PFSK-1 (cell line): ENCODE measurements at regions not wholly inside any gene's neighbourhood (a gene's known extent, or its start where the extent isn't known, plus 50 kb on each side); places are given as distances from the start of the nearest gene placed in this dataset.

Source experiments
- POLR2AphosphoS5 ChIP-seq: IDR thresholded peaks from 2 replicates; pipeline ENCODE4 v1.6.1; 2012; ENCODE audit warnings: low read depth, mild to moderate bottlenecking, control low read depth, low read length, moderate library complexity
- SIN3A ChIP-seq: IDR thresholded peaks from 2 replicates; pipeline ENCODE4 v1.6.1; 2012; ENCODE audit warnings: mild to moderate bottlenecking, low read length, moderate library complexity, borderline replicate concordance; ENCODE audit not compliant: insufficient read depth
- TAF1 ChIP-seq: IDR thresholded peaks from 2 replicates; pipeline ENCODE4 v1.6.1; 2012; ENCODE audit warnings: low read length, control low read depth, borderline replicate concordance; ENCODE audit not compliant: insufficient read depth
- TF ChIP-seq, protein P1 (sequence below), 2 experiments: IDR thresholded peaks; 2 replicates each; pipeline versions ENCODE4 v1.6.1 to v1.8.0; 2011 to 2012; ENCODE audit warnings: low read depth in 2 of 2, low read length in 2 of 2, control low read depth in 1 of 2, inconsistent platforms in 1 of 2, mild to moderate bottlenecking in 1 of 2, moderate library complexity in 1 of 2; ENCODE audit not compliant: insufficient read depth in 1 of 2

DNA sequence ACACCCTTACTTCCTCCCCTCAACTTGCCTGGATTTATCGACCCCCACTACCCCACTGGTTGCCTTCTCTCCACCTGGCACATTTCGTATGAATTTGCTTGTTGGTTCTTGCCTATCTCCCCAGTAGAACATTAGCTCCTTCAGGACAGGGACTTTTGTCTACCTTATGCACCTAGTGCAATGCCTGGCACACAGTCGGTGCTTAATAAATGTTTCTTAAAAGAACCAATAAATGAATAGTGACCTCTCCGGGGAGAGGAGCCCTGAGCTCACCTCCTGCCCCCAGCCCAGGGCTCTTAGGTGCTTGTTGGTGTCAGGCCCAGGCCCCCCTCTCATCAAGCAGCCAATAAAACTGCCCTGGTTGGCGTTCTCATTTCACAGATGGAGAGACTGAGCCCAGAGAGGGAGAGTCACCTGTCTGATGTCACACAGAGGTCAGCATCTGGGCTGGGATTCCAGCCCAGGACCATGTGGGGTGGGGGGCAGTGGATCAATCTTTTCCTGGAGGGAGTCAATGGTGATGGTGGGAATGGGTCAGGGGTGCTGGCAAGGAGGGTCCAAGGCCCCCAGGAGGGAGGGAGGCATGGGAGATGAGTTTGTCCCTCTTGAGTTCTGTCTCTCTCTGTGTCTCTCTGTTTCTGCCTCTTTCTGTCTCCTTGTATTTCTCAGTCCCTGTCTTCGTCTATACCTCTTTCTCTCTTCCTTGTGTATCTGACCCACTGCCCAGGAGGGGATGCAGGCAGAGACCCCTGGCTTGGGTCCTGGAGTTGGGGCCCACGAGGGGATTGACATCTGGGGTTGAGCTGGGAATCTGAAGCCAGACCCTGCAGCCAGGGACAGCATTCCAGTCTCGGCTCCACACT lies 89.6 kb downstream of the CEBPB start:
- TF ChIP-seq POLR2AphosphoS5 (no peak), TAF1 (no peak), SIN3A (no peak)
- TF ChIP-seq, protein P1, sequence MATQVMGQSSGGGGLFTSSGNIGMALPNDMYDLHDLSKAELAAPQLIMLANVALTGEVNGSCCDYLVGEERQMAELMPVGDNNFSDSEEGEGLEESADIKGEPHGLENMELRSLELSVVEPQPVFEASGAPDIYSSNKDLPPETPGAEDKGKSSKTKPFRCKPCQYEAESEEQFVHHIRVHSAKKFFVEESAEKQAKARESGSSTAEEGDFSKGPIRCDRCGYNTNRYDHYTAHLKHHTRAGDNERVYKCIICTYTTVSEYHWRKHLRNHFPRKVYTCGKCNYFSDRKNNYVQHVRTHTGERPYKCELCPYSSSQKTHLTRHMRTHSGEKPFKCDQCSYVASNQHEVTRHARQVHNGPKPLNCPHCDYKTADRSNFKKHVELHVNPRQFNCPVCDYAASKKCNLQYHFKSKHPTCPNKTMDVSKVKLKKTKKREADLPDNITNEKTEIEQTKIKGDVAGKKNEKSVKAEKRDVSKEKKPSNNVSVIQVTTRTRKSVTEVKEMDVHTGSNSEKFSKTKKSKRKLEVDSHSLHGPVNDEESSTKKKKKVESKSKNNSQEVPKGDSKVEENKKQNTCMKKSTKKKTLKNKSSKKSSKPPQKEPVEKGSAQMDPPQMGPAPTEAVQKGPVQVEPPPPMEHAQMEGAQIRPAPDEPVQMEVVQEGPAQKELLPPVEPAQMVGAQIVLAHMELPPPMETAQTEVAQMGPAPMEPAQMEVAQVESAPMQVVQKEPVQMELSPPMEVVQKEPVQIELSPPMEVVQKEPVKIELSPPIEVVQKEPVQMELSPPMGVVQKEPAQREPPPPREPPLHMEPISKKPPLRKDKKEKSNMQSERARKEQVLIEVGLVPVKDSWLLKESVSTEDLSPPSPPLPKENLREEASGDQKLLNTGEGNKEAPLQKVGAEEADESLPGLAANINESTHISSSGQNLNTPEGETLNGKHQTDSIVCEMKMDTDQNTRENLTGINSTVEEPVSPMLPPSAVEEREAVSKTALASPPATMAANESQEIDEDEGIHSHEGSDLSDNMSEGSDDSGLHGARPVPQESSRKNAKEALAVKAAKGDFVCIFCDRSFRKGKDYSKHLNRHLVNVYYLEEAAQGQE (IDR thresholded peaks at IDR 0.05; ENCODE audit: insufficient read depth in 1 of 2, low read depth in 2 of 2, low read length in 2 of 2), result no peak
